H9 (cell line): ENCODE measurements at regions not wholly inside any gene's neighbourhood (a gene's known extent, or its start where the extent isn't known, plus 50 kb on each side); places are given as distances from the start of the nearest gene placed in this dataset.

Experiments used
- DNase-seq: peaks from one replicate; pipeline ENCODE4 v3.0.0-alpha.2; 2017
- H2AFZ ChIP-seq: one replicate; pipeline ENCODE4 v1.6.1; 2013; ENCODE audit warnings: mild to moderate bottlenecking, low read length, control low read depth, moderate library complexity
- H2AK5ac ChIP-seq: 2 replicates; pipeline ENCODE4 v1.6.1; 2013; ENCODE audit warnings: low read length, control low read depth, mixed read lengths; ENCODE audit not compliant: insufficient read length
- H2BK120ac ChIP-seq: one replicate; pipeline ENCODE4 v1.6.1; 2013; ENCODE audit warnings: low read depth, mild to moderate bottlenecking, low read length, control low read depth, inconsistent platforms; ENCODE audit not compliant: poor library complexity, severe bottlenecking
- H2BK12ac ChIP-seq: 2 replicates; pipeline ENCODE4 v1.6.1; 2013; ENCODE audit warnings: low read length, control low read depth, mixed read lengths, low read depth; ENCODE audit not compliant: insufficient read length
- H2BK15ac ChIP-seq: 2 replicates; pipeline ENCODE4 v1.6.1; 2013; ENCODE audit warnings: low read depth, low read length, control low read depth
- H2BK20ac ChIP-seq: one replicate; pipeline ENCODE4 v1.6.1; 2013; ENCODE audit warnings: low read depth, mild to moderate bottlenecking, low read length, control low read depth, inconsistent platforms; ENCODE audit not compliant: poor library complexity, severe bottlenecking
- H2BK5ac ChIP-seq: 2 replicates; pipeline ENCODE4 v1.6.1; 2013; ENCODE audit warnings: low read length, control low read depth, mixed read lengths; ENCODE audit not compliant: insufficient read length
- H3K14ac ChIP-seq: 2 replicates; pipeline ENCODE4 v1.6.1; 2013; ENCODE audit warnings: low read length, control low read depth; ENCODE audit not compliant: insufficient read depth
- H3K18ac ChIP-seq: 2 replicates; pipeline ENCODE4 v1.6.1; 2013; ENCODE audit warnings: low read depth, mild to moderate bottlenecking, mixed read lengths, low read length, control low read depth; ENCODE audit not compliant: insufficient read length
- H3K23ac ChIP-seq: 2 replicates; pipeline ENCODE4 v1.6.1; 2013; ENCODE audit warnings: low read length, control low read depth, mixed read lengths, low read depth; ENCODE audit not compliant: insufficient read length
- H3K23me2 ChIP-seq: 2 replicates; pipeline ENCODE4 v1.6.1; 2013; ENCODE audit warnings: low read depth, mild to moderate bottlenecking, mixed read lengths, low read length, control low read depth; ENCODE audit not compliant: insufficient read length, poor library complexity, severe bottlenecking
- H3K27ac ChIP-seq: 2 replicates; pipeline ENCODE4 v1.5.1; 2013; ENCODE audit warnings: low read length, control low read depth, mixed read lengths, low read depth; ENCODE audit not compliant: insufficient read length
- H3K27me3 ChIP-seq: 2 replicates; pipeline ENCODE4 v1.6.1; 2013; ENCODE audit warnings: low read length, control low read depth, inconsistent platforms; ENCODE audit not compliant: insufficient read depth
- H3K4ac ChIP-seq: 2 replicates; pipeline ENCODE4 v1.6.1; 2013; ENCODE audit warnings: low read depth, mild to moderate bottlenecking, control low read depth, inconsistent platforms, low read length, moderate library complexity
- H3K4me1 ChIP-seq: 2 replicates; pipeline ENCODE4 v1.6.1; 2013; ENCODE audit warnings: low read length, control low read depth, inconsistent platforms; ENCODE audit not compliant: insufficient read depth
- H3K4me2 ChIP-seq: 2 replicates; pipeline ENCODE4 v1.6.1; 2013; ENCODE audit warnings: low read length, control low read depth, mixed read lengths; ENCODE audit not compliant: insufficient read length, insufficient read depth
- H3K56ac ChIP-seq: 2 replicates; pipeline ENCODE4 v1.6.1; 2013; ENCODE audit warnings: low read depth, mild to moderate bottlenecking, mixed read lengths, low read length, control low read depth; ENCODE audit not compliant: insufficient read length
- H3K79me1 ChIP-seq: 2 replicates; pipeline ENCODE4 v1.6.1; 2013; ENCODE audit warnings: low read depth, mild to moderate bottlenecking, moderate library complexity, low read length, control low read depth, inconsistent platforms; ENCODE audit not compliant: insufficient read depth, poor library complexity, severe bottlenecking
- H3K79me2 ChIP-seq: 2 replicates; pipeline ENCODE4 v1.6.1; 2013; ENCODE audit warnings: low read length, control low read depth, inconsistent platforms; ENCODE audit not compliant: insufficient read depth
- H3K9ac ChIP-seq: 2 replicates; pipeline ENCODE4 v1.6.1; 2013; ENCODE audit warnings: low read length, control low read depth, mixed read lengths; ENCODE audit not compliant: insufficient read length; ENCODE audit errors: extremely low read depth
- H3K9me3 ChIP-seq: one replicate; pipeline ENCODE4 v1.6.1; 2013; ENCODE audit warnings: low read depth, low read length, inconsistent platforms; ENCODE audit not compliant: control insufficient read depth
- H3T11ph ChIP-seq: one replicate; pipeline ENCODE4 v1.6.1; 2013; ENCODE audit warnings: mild to moderate bottlenecking, low read length, control low read depth, inconsistent platforms
- H4K20me1 ChIP-seq: one replicate; pipeline ENCODE4 v1.6.1; 2013; ENCODE audit not compliant: control insufficient read depth, insufficient read length, insufficient read depth
- H4K5ac ChIP-seq: 2 replicates; pipeline ENCODE4 v1.6.1; 2013; ENCODE audit warnings: low read depth, mild to moderate bottlenecking, mixed read lengths, low read length, control low read depth; ENCODE audit not compliant: insufficient read length
- H4K8ac ChIP-seq: replicated peaks from 2 replicates; pipeline ENCODE4 v1.6.1; 2013; ENCODE audit warnings: low read length, control low read depth, mixed read lengths, low read depth; ENCODE audit not compliant: insufficient read length
- H4K91ac ChIP-seq: 2 replicates; pipeline ENCODE4 v1.6.1; 2013; ENCODE audit warnings: low read depth, mild to moderate bottlenecking, moderate library complexity, mixed read lengths, low read length, control low read depth; ENCODE audit not compliant: insufficient read length
- H3K27ac Mint-ChIP-seq, 3 experiments: 2 replicates in 2 of 3; 3 replicates in 1 of 3; pipeline ENCODE4 v1.8.0; 2020 to 2021; ENCODE audit warnings: mixed read lengths in 3 of 3, mild to moderate bottlenecking in 1 of 3, moderate library complexity in 1 of 3
- H3K27me3 Mint-ChIP-seq: 2 replicates; pipeline ENCODE4 v1.8.0; 2021; ENCODE audit warnings: low read depth, mild to moderate bottlenecking, moderate library complexity, mixed read lengths
- H3K36me3 Mint-ChIP-seq, 3 experiments: 2 replicates in 2 of 3; 3 replicates in 1 of 3; pipeline ENCODE4 v1.8.0; 2020 to 2021; ENCODE audit warnings: low read depth in 3 of 3, mixed read lengths in 3 of 3; ENCODE audit not compliant: insufficient read depth in 1 of 3
- H3K4me1 Mint-ChIP-seq, 2 experiments: 2 replicates each; pipeline ENCODE4 v1.8.0; 2020; ENCODE audit warnings: mixed read lengths in 2 of 2
- H3K4me3 Mint-ChIP-seq, 2 experiments: 2 replicates in 1 of 2; 3 replicates in 1 of 2; pipeline ENCODE4 v1.8.0; 2020 to 2021; ENCODE audit warnings: mild to moderate bottlenecking in 2 of 2, mixed read lengths in 2 of 2, moderate library complexity in 1 of 2
- H3K9me3 Mint-ChIP-seq, 2 experiments: 2 replicates in 1 of 2; 3 replicates in 1 of 2; pipeline ENCODE4 v1.8.0; 2020; ENCODE audit warnings: mild to moderate bottlenecking in 2 of 2, mixed read lengths in 2 of 2, moderate library complexity in 1 of 2
- WGBS: extraction: QIAGEN DNeasy Blood & Tissue Kit; methylation state at CpG from one replicate; pipeline ENCODE4 v1.1.7; 2013; ENCODE audit warnings: missing lambda C conversion rate, low lambda C conversion rate, mixed read lengths; ENCODE audit not compliant: insufficient read length; ENCODE audit errors: extremely low coverage; 5-methylcytosine and 5-hydroxymethylcytosine counted together
- TF ChIP-seq, protein P1 (sequence below): fragments of 200-600 bp; sonication (generic); conservative IDR thresholded peaks from 3 replicates; pipeline ENCODE4 v1.8.0; 2021; ENCODE audit warnings: antibody characterized with exemption, mild to moderate bottlenecking

DNA sequence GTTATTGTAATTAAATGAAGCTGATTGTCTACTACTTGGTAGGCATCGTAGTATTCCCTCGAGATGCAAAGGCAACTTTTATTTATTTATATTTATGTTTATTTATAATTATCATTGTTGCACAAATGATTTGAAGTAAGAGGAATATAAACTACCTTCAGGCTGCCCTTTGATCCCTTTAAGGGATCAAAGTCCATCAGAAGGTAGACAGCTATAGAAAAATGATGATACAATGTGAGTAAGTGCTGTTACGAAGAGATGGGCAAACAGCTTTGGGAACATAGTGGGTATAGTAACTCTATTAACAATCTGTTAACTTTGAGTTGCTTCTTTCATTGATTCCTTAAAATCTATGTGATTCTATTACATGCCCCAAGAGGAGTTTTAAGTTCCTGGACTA is 512.8 kb upstream of the CITED2 start:
- H3K9ac ChIP-seq, result no peak overlapping the region
- no peak overlapping the region for H2BK15ac ChIP-seq
- DNase-seq, result no peak
- Mint-ChIP-seq H3K36me3 (0 out of 7 replicates have a peak, but pooled peaks cover 0 to 6% (median 0%) of the 10 kb centered on the region in 3 experiments), H3K4me3 (no peak overlapping the region), H3K27me3 (no peaks in the 10 kb centered on the region), H3K9me3 (no peaks in the 10 kb centered on the region), H3K4me1 (peaks cover 74 to 78% of the 10 kb centered on the region in 2 experiments), H3K27ac (peak overlapping the region; percentile 74 to 99 (median 99); a peak in 6 of 7 replicates)
- H3K18ac ChIP-seq, result no peak overlapping the region
- no peak overlapping the region for H3K4me2 ChIP-seq
- H3K14ac ChIP-seq, result no peak overlapping the region
- H2BK120ac ChIP-seq, result no peak overlapping the region
- no peak overlapping the region for H3K23ac ChIP-seq
- no peak overlapping the region for H2AFZ ChIP-seq
- no peak overlapping the region for H2BK12ac ChIP-seq
- H4K91ac ChIP-seq, result no peak overlapping the region
- TF ChIP-seq, protein P1, sequence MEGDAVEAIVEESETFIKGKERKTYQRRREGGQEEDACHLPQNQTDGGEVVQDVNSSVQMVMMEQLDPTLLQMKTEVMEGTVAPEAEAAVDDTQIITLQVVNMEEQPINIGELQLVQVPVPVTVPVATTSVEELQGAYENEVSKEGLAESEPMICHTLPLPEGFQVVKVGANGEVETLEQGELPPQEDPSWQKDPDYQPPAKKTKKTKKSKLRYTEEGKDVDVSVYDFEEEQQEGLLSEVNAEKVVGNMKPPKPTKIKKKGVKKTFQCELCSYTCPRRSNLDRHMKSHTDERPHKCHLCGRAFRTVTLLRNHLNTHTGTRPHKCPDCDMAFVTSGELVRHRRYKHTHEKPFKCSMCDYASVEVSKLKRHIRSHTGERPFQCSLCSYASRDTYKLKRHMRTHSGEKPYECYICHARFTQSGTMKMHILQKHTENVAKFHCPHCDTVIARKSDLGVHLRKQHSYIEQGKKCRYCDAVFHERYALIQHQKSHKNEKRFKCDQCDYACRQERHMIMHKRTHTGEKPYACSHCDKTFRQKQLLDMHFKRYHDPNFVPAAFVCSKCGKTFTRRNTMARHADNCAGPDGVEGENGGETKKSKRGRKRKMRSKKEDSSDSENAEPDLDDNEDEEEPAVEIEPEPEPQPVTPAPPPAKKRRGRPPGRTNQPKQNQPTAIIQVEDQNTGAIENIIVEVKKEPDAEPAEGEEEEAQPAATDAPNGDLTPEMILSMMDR, result no peak
- H3K23me2 ChIP-seq, result no peaks in the 10 kb centered on the region
- no peak overlapping the region for H3K4ac ChIP-seq
- H3K4me1 ChIP-seq, result peaks cover 8% of the 10 kb centered on the region; the same call in 1 of the 2 replicates
- H3K27me3 ChIP-seq, result no peaks in the 10 kb centered on the region
- no peak overlapping the region for H3T11ph ChIP-seq
- H3K79me2 ChIP-seq, result no peaks in the 10 kb centered on the region
- H4K20me1 ChIP-seq, result no peaks in the 10 kb centered on the region
- H4K8ac ChIP-seq, result no peak overlapping the region
- no CpG with 5 or more reads among the region's 3 CpGs for WGBS
- no peaks in the 10 kb centered on the region for H3K79me1 ChIP-seq
- H2AK5ac ChIP-seq, result no peak overlapping the region
- H3K9me3 ChIP-seq, result no peaks in the 10 kb centered on the region
- no peak overlapping the region for H2BK5ac ChIP-seq
- H3K56ac ChIP-seq, result no peak overlapping the region
- H2BK20ac ChIP-seq, result no peak overlapping the region
- no peak overlapping the region for H4K5ac ChIP-seq
- H3K27ac ChIP-seq, result no peak overlapping the region
